ENCODE measurements at regions not wholly inside any gene's neighbourhood (a gene's known extent, or its start where the extent isn't known, plus 50 kb on each side); places are given as distances from the start of the nearest gene placed in this dataset.

DNA sequence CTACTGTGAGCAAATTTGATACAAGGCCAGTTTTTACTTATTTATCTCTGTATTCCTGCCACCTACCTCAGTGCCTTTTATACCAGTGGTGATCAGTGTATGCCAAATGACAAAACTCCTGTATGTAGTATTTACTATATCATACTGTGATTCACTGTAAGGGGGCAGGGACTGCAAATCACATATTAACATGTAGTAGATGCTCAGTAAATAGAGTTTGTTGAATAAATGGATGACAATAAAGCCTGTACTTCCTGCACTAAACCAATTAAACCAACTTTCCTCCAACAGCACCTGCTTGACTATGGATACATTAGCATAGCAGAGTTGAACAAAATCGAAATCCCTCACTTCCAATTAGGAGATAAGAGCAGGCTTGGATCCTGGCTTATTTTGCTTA is 73.3 kb upstream of the C1orf87 start:
- WGBS, 2 donors, result 53 to 63% methylated on average over 1 of the region's 1 CpG

GRCh38 chr1:60145771-60146170 is 72.2 kb upstream of the C1orf87 start:
- H3K36me3 ChIP-seq (ENCODE audit: control insufficient read depth in 2 of 2, insufficient read depth in 2 of 2, low read length in 1 of 2), result no peaks in the 10 kb centered on the region
- H3K4me1 ChIP-seq (ENCODE audit: control insufficient read depth in 2 of 2, insufficient read depth in 2 of 2, low read length in 1 of 2), result no peaks in the 10 kb centered on the region
- H3K9me3 ChIP-seq (ENCODE audit: control insufficient read depth in 2 of 2, insufficient read depth in 1 of 2, low read depth in 1 of 2, low read length in 1 of 2), result no peaks in the 10 kb centered on the region
- H3K27ac ChIP-seq (ENCODE audit: low read depth in 2 of 2, low read length in 1 of 2), result no peak overlapping the region
- WGBS, 2 donors, result 68 to 74% methylated on average over 1 of the region's 1 CpG
- H3K4me3 ChIP-seq (ENCODE audit: low read depth in 1 of 2, low read length in 2 of 2), result no peak overlapping the region
- no peaks in the 10 kb centered on the region for H3K27me3 ChIP-seq (ENCODE audit: control insufficient read depth in 1 of 2, insufficient read depth in 2 of 2, low read length in 2 of 2)

More for the DNA sequence above, 73.3 kb upstream of the C1orf87 start:
- no peaks in the 10 kb centered on the region for H3K9me3 ChIP-seq (ENCODE audit: control insufficient read depth in 2 of 2, insufficient read depth in 1 of 2, low read depth in 1 of 2, low read length in 1 of 2)
- no peaks in the 10 kb centered on the region for H3K4me1 ChIP-seq (ENCODE audit: control insufficient read depth in 2 of 2, insufficient read depth in 2 of 2, low read length in 1 of 2)
- no peak overlapping the region for H3K4me3 ChIP-seq (ENCODE audit: low read depth in 1 of 2, low read length in 2 of 2)
- H3K27ac ChIP-seq (ENCODE audit: low read depth in 2 of 2, low read length in 1 of 2), result no peak overlapping the region
- H3K27me3 ChIP-seq (ENCODE audit: control insufficient read depth in 1 of 2, insufficient read depth in 2 of 2, low read length in 2 of 2), result no peaks in the 10 kb centered on the region
- H3K36me3 ChIP-seq (ENCODE audit: control insufficient read depth in 2 of 2, insufficient read depth in 2 of 2, low read length in 1 of 2), result no peaks in the 10 kb centered on the region

DNA sequence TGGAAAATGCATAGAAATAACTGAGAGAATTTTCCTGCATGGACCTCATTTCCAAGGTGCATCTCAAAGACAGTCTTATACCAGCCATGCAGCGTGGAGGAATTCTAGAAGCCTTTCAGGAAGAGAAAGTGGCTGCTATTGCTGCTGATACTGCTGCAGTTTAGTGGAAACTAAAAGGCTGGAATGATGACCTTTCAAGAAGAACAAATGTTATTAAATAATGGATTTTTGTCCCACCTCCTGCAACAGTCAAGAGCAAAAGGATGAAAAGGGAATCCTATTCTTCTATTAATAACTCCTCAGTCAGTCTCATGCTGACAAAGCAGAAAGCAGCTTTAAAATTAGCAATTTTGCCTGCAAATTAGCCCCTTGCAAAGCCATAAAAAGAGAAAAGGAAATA is 68.2 kb upstream of the C1orf87 start:
- WGBS, 2 donors, result 93 to 96% methylated on average over 1 of the region's 1 CpG
- H3K27ac ChIP-seq (ENCODE audit: low read depth in 2 of 2, low read length in 1 of 2), result no peak overlapping the region
- H3K4me3 ChIP-seq (ENCODE audit: low read depth in 1 of 2, low read length in 2 of 2), result no peak overlapping the region
- no peaks in the 10 kb centered on the region for H3K27me3 ChIP-seq (ENCODE audit: control insufficient read depth in 1 of 2, insufficient read depth in 2 of 2, low read length in 2 of 2)
- H3K36me3 ChIP-seq (ENCODE audit: control insufficient read depth in 2 of 2, insufficient read depth in 2 of 2, low read length in 1 of 2), result no peaks in the 10 kb centered on the region
- H3K9me3 ChIP-seq (ENCODE audit: control insufficient read depth in 2 of 2, insufficient read depth in 1 of 2, low read depth in 1 of 2, low read length in 1 of 2), result no peaks in the 10 kb centered on the region
- no peaks in the 10 kb centered on the region for H3K4me1 ChIP-seq (ENCODE audit: control insufficient read depth in 2 of 2, insufficient read depth in 2 of 2, low read length in 1 of 2)

GRCh38 chr1:60141276-60141675 is 67.7 kb upstream of the C1orf87 start:
- H3K36me3 ChIP-seq (ENCODE audit: control insufficient read depth in 2 of 2, insufficient read depth in 2 of 2, low read length in 1 of 2), result no peaks in the 10 kb centered on the region
- WGBS, 2 donors, result 78 to 86% methylated on average over 4 of the region's 4 CpGs
- no peak overlapping the region for H3K4me3 ChIP-seq (ENCODE audit: low read depth in 1 of 2, low read length in 2 of 2)
- no peaks in the 10 kb centered on the region for H3K27me3 ChIP-seq (ENCODE audit: control insufficient read depth in 1 of 2, insufficient read depth in 2 of 2, low read length in 2 of 2)
- no peaks in the 10 kb centered on the region for H3K4me1 ChIP-seq (ENCODE audit: control insufficient read depth in 2 of 2, insufficient read depth in 2 of 2, low read length in 1 of 2)
- H3K9me3 ChIP-seq (ENCODE audit: control insufficient read depth in 2 of 2, insufficient read depth in 1 of 2, low read depth in 1 of 2, low read length in 1 of 2), result no peaks in the 10 kb centered on the region
- no peak overlapping the region for H3K27ac ChIP-seq (ENCODE audit: low read depth in 2 of 2, low read length in 1 of 2)

DNA sequence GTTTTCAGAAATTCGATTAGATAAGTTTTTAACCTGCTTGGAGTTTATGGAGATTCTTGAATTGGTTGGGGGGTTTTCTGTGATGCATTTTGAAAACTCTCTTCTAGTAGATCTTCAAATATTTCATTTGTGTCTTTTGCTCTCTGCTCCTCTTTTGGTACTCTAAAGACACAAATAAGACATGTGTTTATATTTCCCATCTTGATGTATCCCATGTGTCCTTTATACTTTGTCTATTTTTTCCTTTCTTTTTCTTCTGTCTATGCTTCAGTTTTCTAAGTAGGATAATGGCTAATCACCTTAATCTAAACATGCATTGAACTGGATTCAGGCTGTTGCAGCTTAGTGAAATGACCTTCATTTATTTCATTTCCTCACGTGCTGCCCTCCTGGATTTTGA is 63.8 kb upstream of the C1orf87 start:
- Histone ChIP-seq H3K27me3 (ENCODE audit: control insufficient read depth in 1 of 2, insufficient read depth in 2 of 2, low read length in 2 of 2) (no peaks in the 10 kb centered on the region), H3K27ac (ENCODE audit: low read depth in 2 of 2, low read length in 1 of 2) (no peak overlapping the region), H3K4me1 (ENCODE audit: control insufficient read depth in 2 of 2, insufficient read depth in 2 of 2, low read length in 1 of 2) (no peaks in the 10 kb centered on the region), H3K4me3 (ENCODE audit: low read depth in 1 of 2, low read length in 2 of 2) (no peak overlapping the region), H3K36me3 (ENCODE audit: control insufficient read depth in 2 of 2, insufficient read depth in 2 of 2, low read length in 1 of 2) (no peaks in the 10 kb centered on the region), H3K9me3 (ENCODE audit: control insufficient read depth in 2 of 2, insufficient read depth in 1 of 2, low read depth in 1 of 2, low read length in 1 of 2) (no peaks in the 10 kb centered on the region)
- WGBS, 2 donors, result 31 to 42% methylated on average over 2 of the region's 2 CpGs

GRCh38 chr1:60136395-60136794 is 62.8 kb upstream of the C1orf87 start:
- Histone ChIP-seq H3K4me1 (ENCODE audit: control insufficient read depth in 2 of 2, insufficient read depth in 2 of 2, low read length in 1 of 2) (no peaks in the 10 kb centered on the region), H3K27ac (ENCODE audit: low read depth in 2 of 2, low read length in 1 of 2) (no peak overlapping the region), H3K36me3 (ENCODE audit: control insufficient read depth in 2 of 2, insufficient read depth in 2 of 2, low read length in 1 of 2) (no peaks in the 10 kb centered on the region), H3K4me3 (ENCODE audit: low read depth in 1 of 2, low read length in 2 of 2) (no peak overlapping the region), H3K9me3 (ENCODE audit: control insufficient read depth in 2 of 2, insufficient read depth in 1 of 2, low read depth in 1 of 2, low read length in 1 of 2) (no peaks in the 10 kb centered on the region), H3K27me3 (ENCODE audit: control insufficient read depth in 1 of 2, insufficient read depth in 2 of 2, low read length in 2 of 2) (no peaks in the 10 kb centered on the region)
- WGBS, 2 donors, result 72 to 80% methylated on average over 1 of the region's 1 CpG

DNA sequence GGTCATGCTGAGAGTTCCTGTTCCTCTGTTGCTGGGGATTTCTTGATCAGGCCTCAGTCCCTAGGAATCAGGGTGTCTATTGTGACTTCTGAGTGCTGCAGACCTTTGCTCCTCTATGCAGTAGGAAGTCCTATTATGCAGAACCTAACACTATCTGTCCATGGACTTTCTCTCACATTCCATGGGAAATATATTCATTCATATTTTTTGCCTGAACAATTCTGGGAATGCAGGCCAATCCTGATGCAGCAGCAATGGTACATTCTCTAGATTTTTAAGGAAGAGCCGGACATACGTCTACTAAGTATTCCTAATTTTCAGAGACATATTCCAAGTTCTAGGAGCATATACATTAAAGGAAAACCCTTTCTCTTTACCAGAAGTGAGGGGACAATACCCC is 61.1 kb upstream of the C1orf87 start:
- H3K4me3 ChIP-seq (ENCODE audit: low read depth in 1 of 2, low read length in 2 of 2), result no peak overlapping the region
- WGBS, 2 donors, result 92 to 97% methylated on average over 2 of the region's 2 CpGs
- no peak overlapping the region for H3K27ac ChIP-seq (ENCODE audit: low read depth in 2 of 2, low read length in 1 of 2)
- no peaks in the 10 kb centered on the region for H3K9me3 ChIP-seq (ENCODE audit: control insufficient read depth in 2 of 2, insufficient read depth in 1 of 2, low read depth in 1 of 2, low read length in 1 of 2)
- no peaks in the 10 kb centered on the region for H3K27me3 ChIP-seq (ENCODE audit: control insufficient read depth in 1 of 2, insufficient read depth in 2 of 2, low read length in 2 of 2)
- H3K36me3 ChIP-seq (ENCODE audit: control insufficient read depth in 2 of 2, insufficient read depth in 2 of 2, low read length in 1 of 2), result no peaks in the 10 kb centered on the region
- H3K4me1 ChIP-seq (ENCODE audit: control insufficient read depth in 2 of 2, insufficient read depth in 2 of 2, low read length in 1 of 2), result no peaks in the 10 kb centered on the region

- H3K27me3 ChIP-seq (ENCODE audit: control insufficient read depth in 1 of 2, insufficient read depth in 2 of 2, low read length in 2 of 2), result no peaks in the 10 kb centered on the region
- no peak overlapping the region for H3K4me3 ChIP-seq (ENCODE audit: low read depth in 1 of 2, low read length in 2 of 2)
- no peaks in the 10 kb centered on the region for H3K4me1 ChIP-seq (ENCODE audit: control insufficient read depth in 2 of 2, insufficient read depth in 2 of 2, low read length in 1 of 2)
- no peak overlapping the region for H3K27ac ChIP-seq (ENCODE audit: low read depth in 2 of 2, low read length in 1 of 2)
- no peaks in the 10 kb centered on the region for H3K9me3 ChIP-seq (ENCODE audit: control insufficient read depth in 2 of 2, insufficient read depth in 1 of 2, low read depth in 1 of 2, low read length in 1 of 2)
- no peaks in the 10 kb centered on the region for H3K36me3 ChIP-seq (ENCODE audit: control insufficient read depth in 2 of 2, insufficient read depth in 2 of 2, low read length in 1 of 2)
These were observed 60.3 kb upstream of the C1orf87 start for GRCh38 chr1:60133848-60134247.

- H3K4me1 ChIP-seq (ENCODE audit: control insufficient read depth in 2 of 2, insufficient read depth in 2 of 2, low read length in 1 of 2), result no peaks in the 10 kb centered on the region
- H3K9me3 ChIP-seq (ENCODE audit: control insufficient read depth in 2 of 2, insufficient read depth in 1 of 2, low read depth in 1 of 2, low read length in 1 of 2), result no peaks in the 10 kb centered on the region
- H3K27ac ChIP-seq (ENCODE audit: low read depth in 2 of 2, low read length in 1 of 2), result no peak overlapping the region
- no peaks in the 10 kb centered on the region for H3K27me3 ChIP-seq (ENCODE audit: control insufficient read depth in 1 of 2, insufficient read depth in 2 of 2, low read length in 2 of 2)
- no peak overlapping the region for H3K4me3 ChIP-seq (ENCODE audit: low read depth in 1 of 2, low read length in 2 of 2)
- no peaks in the 10 kb centered on the region for H3K36me3 ChIP-seq (ENCODE audit: control insufficient read depth in 2 of 2, insufficient read depth in 2 of 2, low read length in 1 of 2)
- WGBS, 2 donors, result 29 to 32% methylated on average over 9 of the region's 9 CpGs
These were observed 59.6 kb upstream of the C1orf87 start for GRCh38 chr1:60133000-60133673.

DNA sequence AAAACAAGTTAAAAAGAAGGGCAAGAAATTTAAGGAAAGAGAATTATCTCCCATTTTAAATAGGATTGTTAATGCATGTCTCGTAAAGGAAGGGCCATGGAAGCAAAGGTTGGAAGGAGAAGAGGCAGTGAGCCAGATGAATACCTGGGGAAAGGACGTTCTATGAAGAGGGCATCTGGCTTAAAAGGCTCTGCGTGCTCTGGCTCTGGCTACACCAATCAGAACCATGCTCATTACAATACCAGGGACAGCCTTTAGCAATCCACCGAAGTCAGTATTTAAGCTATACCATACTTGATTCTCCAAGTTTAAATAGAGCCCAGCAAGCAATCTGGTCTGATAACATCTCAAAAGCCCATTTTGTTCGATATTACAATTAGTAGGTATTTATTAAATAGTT is 58.5 kb upstream of the C1orf87 start:
- no peak overlapping the region for H3K27ac ChIP-seq (ENCODE audit: low read depth in 2 of 2, low read length in 1 of 2)
- no peaks in the 10 kb centered on the region for H3K27me3 ChIP-seq (ENCODE audit: control insufficient read depth in 1 of 2, insufficient read depth in 2 of 2, low read length in 2 of 2)
- no peak overlapping the region for H3K4me3 ChIP-seq (ENCODE audit: low read depth in 1 of 2, low read length in 2 of 2)
- no peaks in the 10 kb centered on the region for H3K4me1 ChIP-seq (ENCODE audit: control insufficient read depth in 2 of 2, insufficient read depth in 2 of 2, low read length in 1 of 2)
- no peaks in the 10 kb centered on the region for H3K9me3 ChIP-seq (ENCODE audit: control insufficient read depth in 2 of 2, insufficient read depth in 1 of 2, low read depth in 1 of 2, low read length in 1 of 2)
- H3K36me3 ChIP-seq (ENCODE audit: control insufficient read depth in 2 of 2, insufficient read depth in 2 of 2, low read length in 1 of 2), result no peaks in the 10 kb centered on the region
- 87% methylated on average over 5 of the region's 5 CpGs for WGBS, 2 donors
